B cell (primary cell): ENCODE measurements at regions not wholly inside any gene's neighbourhood (a gene's known extent, or its start where the extent isn't known, plus 50 kb on each side); places are given as distances from the start of the nearest gene placed in this dataset.

Experiments used
- EZH2 ChIP-seq: IDR thresholded peaks from 2 replicates; pipeline ENCODE4 v1.6.1; 2012; ENCODE audit warnings: borderline replicate concordance, low read depth, mild to moderate bottlenecking, moderate library complexity, low read length; ENCODE audit not compliant: insufficient read depth, poor library complexity, severe bottlenecking
- TF ChIP-seq, protein P1 (sequence below): fragments of 200-600 bp; IDR thresholded peaks from one replicate; pipeline ENCODE4 v1.8.0; 2022; ENCODE audit warnings: antibody characterized with exemption, mild to moderate bottlenecking

DNA sequence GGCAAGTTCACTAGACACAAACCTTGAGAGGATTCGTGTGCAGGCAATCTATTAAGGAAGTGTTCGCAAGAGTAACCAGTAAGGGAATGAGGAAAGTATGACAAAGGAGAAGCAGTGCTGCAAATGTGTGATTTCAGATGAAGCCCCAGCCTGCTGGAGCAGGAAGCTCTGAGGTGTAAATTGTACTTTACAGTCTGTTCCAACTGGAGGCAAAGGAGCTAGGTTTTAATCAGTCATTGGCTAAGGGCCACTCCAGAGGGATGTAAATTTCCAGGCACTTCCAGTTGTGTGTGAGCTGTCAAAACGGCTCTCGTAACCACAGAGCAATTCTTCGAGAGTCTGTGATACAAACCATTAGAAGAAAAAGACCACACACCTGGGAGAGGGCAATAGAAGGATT is 359.5 kb upstream of the FAM98A start:
- TF ChIP-seq, protein P1, sequence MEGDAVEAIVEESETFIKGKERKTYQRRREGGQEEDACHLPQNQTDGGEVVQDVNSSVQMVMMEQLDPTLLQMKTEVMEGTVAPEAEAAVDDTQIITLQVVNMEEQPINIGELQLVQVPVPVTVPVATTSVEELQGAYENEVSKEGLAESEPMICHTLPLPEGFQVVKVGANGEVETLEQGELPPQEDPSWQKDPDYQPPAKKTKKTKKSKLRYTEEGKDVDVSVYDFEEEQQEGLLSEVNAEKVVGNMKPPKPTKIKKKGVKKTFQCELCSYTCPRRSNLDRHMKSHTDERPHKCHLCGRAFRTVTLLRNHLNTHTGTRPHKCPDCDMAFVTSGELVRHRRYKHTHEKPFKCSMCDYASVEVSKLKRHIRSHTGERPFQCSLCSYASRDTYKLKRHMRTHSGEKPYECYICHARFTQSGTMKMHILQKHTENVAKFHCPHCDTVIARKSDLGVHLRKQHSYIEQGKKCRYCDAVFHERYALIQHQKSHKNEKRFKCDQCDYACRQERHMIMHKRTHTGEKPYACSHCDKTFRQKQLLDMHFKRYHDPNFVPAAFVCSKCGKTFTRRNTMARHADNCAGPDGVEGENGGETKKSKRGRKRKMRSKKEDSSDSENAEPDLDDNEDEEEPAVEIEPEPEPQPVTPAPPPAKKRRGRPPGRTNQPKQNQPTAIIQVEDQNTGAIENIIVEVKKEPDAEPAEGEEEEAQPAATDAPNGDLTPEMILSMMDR: no peak
- TF ChIP-seq EZH2: no peak
